DMS 273 treated with DMSO at 0.1 percent for 48 hours (cell line): ENCODE measurements at regions not wholly inside any gene's neighbourhood (a gene's known extent, or its start where the extent isn't known, plus 50 kb on each side); places are given as distances from the start of the nearest gene placed in this dataset.
A peak's percentile ranks its signal among the peaks of the same experiment; 100 is the strongest.
"Not testable (repeated sequence)": the region's sequence is repeated elsewhere in the genome, so short reads cannot be mapped to it uniquely, and the experiment has no call there.

Experiments used
- DNase-seq: peaks from one replicate; lab custom pipeline; 2025; lab: John Stamatoyannopoulos, UW

- no peak for DNase-seq
These were observed 426.4 kb downstream of the PDGFC start for GRCh38 chr4:156545003-156545785.

GRCh38 chr4:156539376-156539775 is 432.2 kb downstream of the PDGFC start:
- DNase-seq: no peak

GRCh38 chr4:156538651-156539257 is 432.8 kb downstream of the PDGFC start:
- DNase-seq: no peak

- DNase-seq: no peak
These were observed 433.4 kb downstream of the PDGFC start for GRCh38 chr4:156538210-156538609.

GRCh38 chr4:156537286-156537685 is 434.3 kb downstream of the PDGFC start:
- DNase-seq: no peak

- no peak for DNase-seq
These were observed 434.9 kb downstream of the PDGFC start for GRCh38 chr4:156536661-156537060.

GRCh38 chr4:156534205-156534604 is 437.4 kb downstream of the PDGFC start:
- no peak for DNase-seq

- DNase-seq: no peak
These were observed 443.4 kb downstream of the PDGFC start for GRCh38 chr4:156528216-156528615.

GRCh38 chr4:156527237-156527993 is 444.2 kb downstream of the PDGFC start:
- no peak for DNase-seq

- no peak for DNase-seq
These were observed 447.6 kb downstream of the PDGFC start for GRCh38 chr4:156523991-156524390.

- DNase-seq: no peak
These were observed 448.1 kb downstream of the PDGFC start for GRCh38 chr4:156523492-156523891.

- no peak for DNase-seq
These were observed 450.0 kb downstream of the PDGFC start for GRCh38 chr4:156521631-156522030.

- DNase-seq: no peak
These were observed 453.6 kb downstream of the PDGFC start for GRCh38 chr4:156517956-156518355.

GRCh38 chr4:156517546-156517945 is 454.1 kb downstream of the PDGFC start:
- DNase-seq: no peak

GRCh38 chr4:156516698-156517097 is 454.9 kb downstream of the PDGFC start:
- DNase-seq: no peak

- no peak for DNase-seq
These were observed 456.3 kb downstream of the PDGFC start for GRCh38 chr4:156515295-156515694.

GRCh38 chr4:156512622-156513021 is 459.0 kb downstream of the PDGFC start:
- DNase-seq: no peak

GRCh38 chr4:156509921-156510320 is 461.7 kb downstream of the PDGFC start:
- not testable (repeated sequence) for DNase-seq

- no peak for DNase-seq
These were observed 466.2 kb downstream of the PDGFC start for GRCh38 chr4:156505341-156505955.

- DNase-seq: no peak
These were observed 468.5 kb downstream of the PDGFC start for GRCh38 chr4:156503119-156503518.

- no peak for DNase-seq
These were observed 469.6 kb downstream of the PDGFC start for GRCh38 chr4:156501962-156502361.

- DNase-seq: no peak
These were observed 471.9 kb downstream of the PDGFC start for GRCh38 chr4:156499684-156500083.

GRCh38 chr4:156497486-156497885 is 474.1 kb downstream of the PDGFC start:
- peak; percentile 89 for DNase-seq
